ENCODE measurements at regions not wholly inside any gene's neighbourhood (a gene's known extent, or its start where the extent isn't known, plus 50 kb on each side); places are given as distances from the start of the nearest gene placed in this dataset.

DNA sequence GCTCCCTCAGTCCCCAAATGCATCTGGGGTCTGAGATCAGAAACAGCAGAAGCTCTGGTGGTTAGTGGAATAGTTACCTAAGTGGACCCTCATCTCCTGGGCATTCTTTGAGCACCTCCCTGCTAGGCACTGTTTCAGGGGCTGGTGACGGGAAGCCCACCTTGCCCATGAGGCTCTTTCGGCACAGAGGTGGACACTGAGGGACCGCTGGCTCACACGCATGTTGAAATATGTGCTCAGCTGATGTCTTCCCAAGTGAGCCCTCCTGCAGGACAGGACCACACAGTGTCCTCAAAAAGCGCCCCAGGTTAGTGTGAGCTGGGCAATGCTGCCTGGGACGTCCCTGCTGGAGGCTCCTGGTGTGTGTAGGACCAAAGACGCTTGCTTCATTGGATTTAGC is 1379.9 kb downstream of the TBC1D22A start:
- Histone ChIP-seq H3K4me3 (ENCODE audit: low read length) (no peak overlapping the region), H3K27me3 (ENCODE audit: low read length) (no peaks in the 10 kb centered on the region), H3K9ac (ENCODE audit: low read length) (no peak overlapping the region), H3K79me2 (ENCODE audit: low read length) (no peaks in the 10 kb centered on the region), H2AFZ (ENCODE audit: low read length) (no peak overlapping the region), H3K27ac (ENCODE audit: low read length) (no peak overlapping the region), H3K36me3 (ENCODE audit: insufficient read depth, low read length) (no peaks in the 10 kb centered on the region), H3K9me2 (replicated peaks; ENCODE audit: insufficient read depth, low read length) (no peaks in the 10 kb centered on the region), H3K4me1 (ENCODE audit: low read length) (peaks cover 28% of the 10 kb centered on the region), H3K9me3 (ENCODE audit: low read length) (no peaks in the 10 kb centered on the region), H3K4me2 (ENCODE audit: low read depth, low read length, poor library complexity, severe bottlenecking) (no peak overlapping the region), H4K20me1 (ENCODE audit: insufficient read depth, low read depth, low read length) (no peaks in the 10 kb centered on the region)
- no peak for DNase-seq

DNA sequence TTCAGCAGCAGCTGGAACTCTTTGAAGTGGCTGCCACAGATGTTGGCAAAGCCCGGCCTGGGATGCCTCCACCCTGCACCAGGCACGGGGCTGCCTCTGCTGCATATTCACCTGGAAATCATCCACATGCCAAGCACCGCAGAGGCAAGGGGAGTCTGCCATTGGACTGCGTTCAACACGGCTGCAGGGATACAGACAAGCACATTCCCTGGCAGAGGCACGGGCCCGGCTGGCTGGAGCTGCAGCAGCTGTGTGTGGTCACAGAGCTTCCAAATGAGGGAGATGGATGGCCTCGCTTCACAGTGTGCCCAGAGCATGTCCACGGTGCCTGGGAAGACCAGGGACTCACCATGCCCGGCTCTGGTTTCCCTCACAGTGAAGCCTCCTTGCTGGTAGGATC is 1378.9 kb downstream of the TBC1D22A start:
- no peaks in the 10 kb centered on the region for H3K9me3 ChIP-seq (ENCODE audit: low read length)
- no peak overlapping the region for H3K9ac ChIP-seq (ENCODE audit: low read length)
- no peak overlapping the region for H2AFZ ChIP-seq (ENCODE audit: low read length)
- H3K27ac ChIP-seq (ENCODE audit: low read length) = no peak overlapping the region
- no peak for DNase-seq
- H3K9me2 ChIP-seq (replicated peaks; ENCODE audit: insufficient read depth, low read length) = no peaks in the 10 kb centered on the region
- no peak overlapping the region for H3K4me3 ChIP-seq (ENCODE audit: low read length)
- no peaks in the 10 kb centered on the region for H3K79me2 ChIP-seq (ENCODE audit: low read length)
- H3K36me3 ChIP-seq (ENCODE audit: insufficient read depth, low read length) = no peaks in the 10 kb centered on the region
- H3K4me1 ChIP-seq (ENCODE audit: low read length) = peaks cover 17% of the 10 kb centered on the region
- no peak overlapping the region for H3K4me2 ChIP-seq (ENCODE audit: low read depth, low read length, poor library complexity, severe bottlenecking)
- H3K27me3 ChIP-seq (ENCODE audit: low read length) = no peaks in the 10 kb centered on the region
- no peaks in the 10 kb centered on the region for H4K20me1 ChIP-seq (ENCODE audit: insufficient read depth, low read depth, low read length)

DNA sequence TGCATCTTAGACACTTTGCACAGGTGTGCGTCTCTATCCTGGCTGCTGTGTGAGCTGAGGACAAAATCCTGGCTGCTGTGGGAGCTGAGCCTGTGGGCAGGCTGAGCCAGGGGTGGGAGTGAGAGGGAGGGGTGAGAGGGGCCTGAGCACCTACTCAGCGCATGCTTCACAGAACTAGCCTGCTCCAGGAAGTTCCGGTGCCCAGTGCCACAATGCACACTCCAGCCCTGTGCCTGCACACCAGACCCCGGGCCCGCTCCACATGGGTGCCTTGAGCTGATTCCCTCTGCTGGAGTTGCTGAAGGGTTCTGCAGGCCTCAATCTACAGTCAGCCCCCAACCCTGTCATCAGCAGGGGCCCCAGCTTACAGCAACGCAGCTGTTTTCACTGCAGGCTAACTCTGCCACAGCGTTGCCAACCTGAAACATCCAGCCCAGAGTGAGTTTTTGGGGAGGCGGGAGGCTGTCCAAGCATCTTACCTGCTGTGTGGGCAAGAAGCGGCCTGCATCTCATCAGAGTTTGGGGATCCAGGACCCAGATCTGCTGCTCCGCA is 1377.9 kb downstream of the TBC1D22A start:
- Histone ChIP-seq H3K4me3 (ENCODE audit: low read length) (no peak overlapping the region), H3K4me2 (ENCODE audit: low read depth, low read length, poor library complexity, severe bottlenecking) (no peak overlapping the region), H2AFZ (ENCODE audit: low read length) (no peak overlapping the region), H3K36me3 (ENCODE audit: insufficient read depth, low read length) (no peaks in the 10 kb centered on the region), H3K27me3 (ENCODE audit: low read length) (no peaks in the 10 kb centered on the region), H4K20me1 (ENCODE audit: insufficient read depth, low read depth, low read length) (no peaks in the 10 kb centered on the region), H3K79me2 (ENCODE audit: low read length) (no peaks in the 10 kb centered on the region), H3K4me1 (ENCODE audit: low read length) (peaks cover 7% of the 10 kb centered on the region), H3K27ac (ENCODE audit: low read length) (no peak overlapping the region), H3K9me2 (replicated peaks; ENCODE audit: insufficient read depth, low read length) (no peaks in the 10 kb centered on the region), H3K9ac (ENCODE audit: low read length) (no peak overlapping the region), H3K9me3 (ENCODE audit: low read length) (no peaks in the 10 kb centered on the region)
- no peak for DNase-seq

DNA sequence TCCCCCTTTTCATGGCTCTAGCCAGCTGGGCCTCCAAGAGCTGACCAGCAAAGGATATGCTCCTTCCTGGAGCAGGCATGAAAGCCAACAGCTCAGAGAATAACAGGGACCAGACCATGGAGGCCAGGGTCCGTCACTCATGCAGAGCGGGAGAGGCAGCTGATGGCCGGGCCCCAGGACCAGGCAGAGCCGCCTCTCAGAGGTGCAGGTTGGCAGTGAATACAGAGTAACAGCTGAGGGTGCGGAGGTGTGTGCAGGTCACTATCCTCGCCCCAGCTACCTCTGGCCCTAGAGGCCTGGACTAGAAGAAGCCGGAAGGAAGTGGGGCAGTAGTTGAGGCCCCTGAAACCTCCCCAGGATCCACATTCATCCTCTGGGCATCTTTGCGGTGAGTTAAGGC is 1377.3 kb downstream of the TBC1D22A start:
- H3K36me3 ChIP-seq (ENCODE audit: insufficient read depth, low read length) = no peaks in the 10 kb centered on the region
- DNase-seq = no peak
- H4K20me1 ChIP-seq (ENCODE audit: insufficient read depth, low read depth, low read length) = no peaks in the 10 kb centered on the region
- no peak overlapping the region for H3K4me3 ChIP-seq (ENCODE audit: low read length)
- no peaks in the 10 kb centered on the region for H3K27me3 ChIP-seq (ENCODE audit: low read length)
- no peaks in the 10 kb centered on the region for H3K9me3 ChIP-seq (ENCODE audit: low read length)
- H2AFZ ChIP-seq (ENCODE audit: low read length) = no peak overlapping the region
- H3K9ac ChIP-seq (ENCODE audit: low read length) = no peak overlapping the region
- H3K4me1 ChIP-seq (ENCODE audit: low read length) = peaks cover 2% of the 10 kb centered on the region
- H3K4me2 ChIP-seq (ENCODE audit: low read depth, low read length, poor library complexity, severe bottlenecking) = no peak overlapping the region
- H3K27ac ChIP-seq (ENCODE audit: low read length) = no peak overlapping the region
- no peaks in the 10 kb centered on the region for H3K9me2 ChIP-seq (replicated peaks; ENCODE audit: insufficient read depth, low read length)
- no peaks in the 10 kb centered on the region for H3K79me2 ChIP-seq (ENCODE audit: low read length)

DNA sequence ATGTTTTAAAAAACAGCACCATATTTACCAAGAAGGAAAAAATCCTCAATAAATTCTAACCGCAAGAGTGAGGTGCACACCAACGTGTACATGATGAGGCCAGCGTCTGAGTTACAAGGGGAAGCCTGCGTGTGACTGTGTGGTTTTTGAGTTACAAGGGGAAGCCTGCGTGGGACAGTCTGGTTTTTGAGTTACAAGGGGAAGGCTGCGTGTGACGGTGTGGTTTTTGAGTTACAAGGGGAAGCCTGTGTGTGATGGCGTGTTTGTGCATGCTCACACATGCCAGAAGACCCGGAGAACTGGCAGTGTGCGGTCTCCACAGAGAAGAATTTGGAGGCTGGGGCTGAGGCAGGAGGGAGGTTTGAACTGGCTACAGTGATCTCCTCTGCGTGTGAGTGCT is 1376.4 kb downstream of the TBC1D22A start:
- Histone ChIP-seq H3K9me2 (replicated peaks; ENCODE audit: insufficient read depth, low read length) (no peaks in the 10 kb centered on the region), H3K9me3 (ENCODE audit: low read length) (no peaks in the 10 kb centered on the region), H3K79me2 (ENCODE audit: low read length) (no peaks in the 10 kb centered on the region), H4K20me1 (ENCODE audit: insufficient read depth, low read depth, low read length) (no peaks in the 10 kb centered on the region), H3K9ac (ENCODE audit: low read length) (no peak overlapping the region), H3K4me1 (ENCODE audit: low read length) (no peaks in the 10 kb centered on the region), H3K27me3 (ENCODE audit: low read length) (no peaks in the 10 kb centered on the region), H3K4me3 (ENCODE audit: low read length) (no peak overlapping the region), H2AFZ (ENCODE audit: low read length) (no peak overlapping the region), H3K4me2 (ENCODE audit: low read depth, low read length, poor library complexity, severe bottlenecking) (no peak overlapping the region), H3K27ac (ENCODE audit: low read length) (no peak overlapping the region), H3K36me3 (ENCODE audit: insufficient read depth, low read length) (no peaks in the 10 kb centered on the region)
- no peak for DNase-seq

DNA sequence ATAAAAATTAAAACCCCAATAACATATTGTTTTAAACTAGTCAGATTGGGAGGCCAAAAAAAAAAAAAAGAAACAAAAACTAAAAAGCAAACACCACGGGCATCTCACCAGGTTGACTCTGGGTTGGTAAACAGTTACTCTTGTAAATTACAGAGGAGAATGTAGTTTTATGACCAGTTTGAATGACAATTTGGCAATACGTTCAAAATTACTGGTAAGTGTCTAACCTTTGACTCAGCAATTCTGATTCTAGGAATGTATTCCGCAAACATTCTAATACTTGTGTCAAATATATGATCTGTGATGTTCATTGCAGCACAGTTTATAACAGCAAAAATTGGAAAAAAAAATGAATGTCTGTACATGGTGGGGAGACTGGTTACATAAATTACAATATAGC is 1376.0 kb downstream of the TBC1D22A start:
- no peaks in the 10 kb centered on the region for H3K4me1 ChIP-seq (ENCODE audit: low read length)
- H3K9me3 ChIP-seq (ENCODE audit: low read length) = no peaks in the 10 kb centered on the region
- H3K9ac ChIP-seq (ENCODE audit: low read length) = no peak overlapping the region
- no peak overlapping the region for H2AFZ ChIP-seq (ENCODE audit: low read length)
- no peaks in the 10 kb centered on the region for H3K27me3 ChIP-seq (ENCODE audit: low read length)
- no peak overlapping the region for H3K27ac ChIP-seq (ENCODE audit: low read length)
- no peaks in the 10 kb centered on the region for H3K36me3 ChIP-seq (ENCODE audit: insufficient read depth, low read length)
- no peak for DNase-seq
- no peaks in the 10 kb centered on the region for H4K20me1 ChIP-seq (ENCODE audit: insufficient read depth, low read depth, low read length)
- H3K79me2 ChIP-seq (ENCODE audit: low read length) = no peaks in the 10 kb centered on the region
- no peaks in the 10 kb centered on the region for H3K9me2 ChIP-seq (replicated peaks; ENCODE audit: insufficient read depth, low read length)
- no peak overlapping the region for H3K4me2 ChIP-seq (ENCODE audit: low read depth, low read length, poor library complexity, severe bottlenecking)
- no peak overlapping the region for H3K4me3 ChIP-seq (ENCODE audit: low read length)

DNA sequence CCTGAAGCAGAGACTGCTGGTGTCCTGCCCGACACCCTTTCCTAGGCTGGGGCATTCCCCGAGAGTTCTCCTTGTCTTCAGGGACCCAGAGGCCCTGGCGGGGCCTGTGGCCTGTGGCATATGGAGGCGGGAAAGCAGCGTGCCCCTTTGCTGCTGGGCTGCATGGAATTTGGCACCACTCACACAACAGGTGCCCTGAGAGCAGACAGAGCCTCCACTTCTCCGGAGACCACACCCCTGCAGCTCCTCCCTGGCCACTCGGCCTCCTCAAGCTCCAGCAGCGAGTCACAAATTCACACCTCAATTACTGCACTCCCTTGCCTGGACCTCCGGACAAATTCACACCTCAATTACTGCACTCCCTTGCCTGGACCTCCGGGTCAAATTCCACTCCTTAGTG is 1375.2 kb downstream of the TBC1D22A start:
- Histone ChIP-seq H3K79me2 (ENCODE audit: low read length) (no peaks in the 10 kb centered on the region), H3K9me2 (replicated peaks; ENCODE audit: insufficient read depth, low read length) (no peaks in the 10 kb centered on the region), H3K27me3 (ENCODE audit: low read length) (no peaks in the 10 kb centered on the region), H3K36me3 (ENCODE audit: insufficient read depth, low read length) (no peaks in the 10 kb centered on the region), H4K20me1 (ENCODE audit: insufficient read depth, low read depth, low read length) (no peaks in the 10 kb centered on the region), H3K4me2 (ENCODE audit: low read depth, low read length, poor library complexity, severe bottlenecking) (no peak overlapping the region), H2AFZ (ENCODE audit: low read length) (no peak overlapping the region), H3K9me3 (ENCODE audit: low read length) (no peaks in the 10 kb centered on the region), H3K4me1 (ENCODE audit: low read length) (no peaks in the 10 kb centered on the region), H3K4me3 (ENCODE audit: low read length) (no peak overlapping the region), H3K9ac (ENCODE audit: low read length) (no peak overlapping the region), H3K27ac (ENCODE audit: low read length) (no peak overlapping the region)
- no peak for DNase-seq

DNA sequence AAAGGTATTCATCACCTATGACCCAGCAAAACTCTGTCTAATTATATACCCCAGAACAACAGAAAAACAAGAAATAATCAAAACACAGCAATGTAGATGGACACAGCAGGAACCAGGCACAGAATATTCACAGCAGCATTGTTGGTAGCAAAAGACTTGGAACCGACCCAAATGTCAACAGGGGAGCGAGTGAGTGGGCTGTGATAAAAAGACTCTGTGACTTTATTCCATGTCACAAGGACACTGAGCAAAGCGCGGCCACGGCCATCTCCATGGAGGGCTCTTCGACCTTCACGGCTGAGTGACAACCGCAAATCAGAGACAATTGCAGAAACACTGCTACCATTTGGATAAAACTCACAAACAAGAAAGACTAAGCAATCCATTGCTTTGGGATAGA is 1373.1 kb downstream of the TBC1D22A start:
- DNase-seq = no peak
- Histone ChIP-seq H3K36me3 (ENCODE audit: insufficient read depth, low read length) (no peaks in the 10 kb centered on the region), H3K9ac (ENCODE audit: low read length) (no peak overlapping the region), H4K20me1 (ENCODE audit: insufficient read depth, low read depth, low read length) (no peaks in the 10 kb centered on the region), H3K9me2 (replicated peaks; ENCODE audit: insufficient read depth, low read length) (no peaks in the 10 kb centered on the region), H2AFZ (ENCODE audit: low read length) (no peak overlapping the region), H3K27ac (ENCODE audit: low read length) (no peak overlapping the region), H3K4me1 (ENCODE audit: low read length) (no peaks in the 10 kb centered on the region), H3K4me2 (ENCODE audit: low read depth, low read length, poor library complexity, severe bottlenecking) (no peak overlapping the region), H3K9me3 (ENCODE audit: low read length) (no peaks in the 10 kb centered on the region), H3K79me2 (ENCODE audit: low read length) (no peaks in the 10 kb centered on the region), H3K4me3 (ENCODE audit: low read length) (no peak overlapping the region), H3K27me3 (ENCODE audit: low read length) (no peaks in the 10 kb centered on the region)

DNA sequence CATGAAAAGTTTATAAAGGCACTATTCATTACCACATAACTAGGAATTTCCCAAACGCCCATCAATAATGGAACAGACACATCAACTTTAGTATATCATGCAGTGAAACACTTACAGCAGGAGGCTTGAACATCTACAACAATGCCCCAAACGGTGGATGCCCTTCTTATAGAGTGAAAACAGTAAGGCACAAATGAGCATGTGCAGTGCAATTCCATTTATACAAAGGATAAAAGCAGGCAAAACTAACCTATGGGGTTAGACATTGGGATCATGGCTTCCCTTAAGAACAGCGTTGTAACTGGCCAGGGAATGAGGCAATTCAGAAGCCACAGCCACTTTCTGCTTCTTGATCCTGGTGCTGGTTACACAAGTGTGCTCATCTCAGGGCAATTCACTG is 1363.0 kb downstream of the TBC1D22A start:
- Histone ChIP-seq H3K36me3 (ENCODE audit: insufficient read depth, low read length) (no peaks in the 10 kb centered on the region), H3K9me2 (replicated peaks; ENCODE audit: insufficient read depth, low read length) (no peaks in the 10 kb centered on the region), H2AFZ (ENCODE audit: low read length) (no peak overlapping the region), H3K9ac (ENCODE audit: low read length) (no peak overlapping the region), H3K79me2 (ENCODE audit: low read length) (no peaks in the 10 kb centered on the region), H3K9me3 (ENCODE audit: low read length) (peaks cover 4% of the 10 kb centered on the region; the same call in 1 of the 2 replicates), H3K27me3 (ENCODE audit: low read length) (no peaks in the 10 kb centered on the region; the same call in 1 of the 2 replicates), H4K20me1 (ENCODE audit: insufficient read depth, low read depth, low read length) (no peaks in the 10 kb centered on the region), H3K4me2 (ENCODE audit: low read depth, low read length, poor library complexity, severe bottlenecking) (no peak overlapping the region), H3K4me3 (ENCODE audit: low read length) (no peak overlapping the region), H3K27ac (ENCODE audit: low read length) (no peak overlapping the region), H3K4me1 (ENCODE audit: low read length) (peaks cover 9% of the 10 kb centered on the region)
- DNase-seq = no peak

Measured in Karpas-422 (cell line).